Right hindlimb (tissue), 1 donor: ENCODE measurements at regions not wholly inside any gene's neighbourhood (a gene's known extent, or its start where the extent isn't known, plus 50 kb on each side); places are given as distances from the start of the nearest gene placed in this dataset.
"Not testable (repeated sequence)": the region's sequence is repeated elsewhere in the genome, so short reads cannot be mapped to it uniquely, and the experiment has no call there.

Source experiments
- DNase-seq: peaks from one replicate; pipeline ENCODE4 v3.0.0-alpha.2; 2018

GRCh38 chr12:60205500-60205899 is 609.7 kb downstream of the SLC16A7 start:
- DNase-seq = no peak

- DNase-seq = no peak
Measured at GRCh38 chr12:60209521-60209920, 613.7 kb downstream of the SLC16A7 start.

- DNase-seq = no peak
Measured at GRCh38 chr12:60209933-60210332, 614.1 kb downstream of the SLC16A7 start.

- no peak for DNase-seq
Measured at GRCh38 chr12:60210756-60211155, 614.9 kb downstream of the SLC16A7 start.

- no peak for DNase-seq
Measured at GRCh38 chr12:60211244-60211643, 615.4 kb downstream of the SLC16A7 start.

GRCh38 chr12:60212159-60213000 is 616.6 kb downstream of the SLC16A7 start:
- DNase-seq = no peak

- DNase-seq = not testable (repeated sequence)
Measured at GRCh38 chr12:60213272-60213671, 617.4 kb downstream of the SLC16A7 start.

GRCh38 chr12:60216226-60216625 is 620.4 kb downstream of the SLC16A7 start:
- DNase-seq = no peak

- DNase-seq = no peak
Measured at GRCh38 chr12:60223242-60223641, 627.4 kb downstream of the SLC16A7 start.

- no peak for DNase-seq
Measured at GRCh38 chr12:60225216-60226000, 629.6 kb downstream of the SLC16A7 start.

GRCh38 chr12:60227916-60228315 is 632.1 kb downstream of the SLC16A7 start:
- no peak for DNase-seq

GRCh38 chr12:60230056-60230455 is 634.2 kb downstream of the SLC16A7 start:
- no peak for DNase-seq

GRCh38 chr12:60231303-60231702 is 635.5 kb downstream of the SLC16A7 start:
- DNase-seq = no peak

- DNase-seq = no peak
Measured at GRCh38 chr12:60231976-60232907, 636.4 kb downstream of the SLC16A7 start.

- not testable (repeated sequence) for DNase-seq
Measured at GRCh38 chr12:60234611-60235195, 638.9 kb downstream of the SLC16A7 start.

GRCh38 chr12:60235261-60235660 is 639.4 kb downstream of the SLC16A7 start:
- no peak for DNase-seq

- not testable (repeated sequence) for DNase-seq
Measured at GRCh38 chr12:60236416-60236815, 640.6 kb downstream of the SLC16A7 start.

GRCh38 chr12:60240891-60241290 is 645.1 kb downstream of the SLC16A7 start:
- no peak for DNase-seq

- no peak for DNase-seq
Measured at GRCh38 chr12:60251091-60251490, 655.3 kb downstream of the SLC16A7 start.

- DNase-seq = no peak
Measured at GRCh38 chr12:60252359-60253096, 656.7 kb downstream of the SLC16A7 start.

- DNase-seq = no peak
Measured at GRCh38 chr12:60255044-60255443, 659.2 kb downstream of the SLC16A7 start.

- DNase-seq = no peak
Measured at GRCh38 chr12:60257063-60257462, 661.2 kb downstream of the SLC16A7 start.
